GM21447 (cell line): ENCODE measurements at regions not wholly inside any gene's neighbourhood (a gene's known extent, or its start where the extent isn't known, plus 50 kb on each side); places are given as distances from the start of the nearest gene placed in this dataset.
A peak's percentile ranks its signal among the peaks of the same experiment; 100 is the strongest.
"Not testable (repeated sequence)": the region's sequence is repeated elsewhere in the genome, so short reads cannot be mapped to it uniquely, and the experiment has no call there.

Experiments
- ATAC-seq: cut with Tn5 transposase; IDR thresholded peaks from one replicate; pipeline ENCODE4 v1.9.1; 2021; ENCODE audit not compliant: unreplicated experiment

DNA sequence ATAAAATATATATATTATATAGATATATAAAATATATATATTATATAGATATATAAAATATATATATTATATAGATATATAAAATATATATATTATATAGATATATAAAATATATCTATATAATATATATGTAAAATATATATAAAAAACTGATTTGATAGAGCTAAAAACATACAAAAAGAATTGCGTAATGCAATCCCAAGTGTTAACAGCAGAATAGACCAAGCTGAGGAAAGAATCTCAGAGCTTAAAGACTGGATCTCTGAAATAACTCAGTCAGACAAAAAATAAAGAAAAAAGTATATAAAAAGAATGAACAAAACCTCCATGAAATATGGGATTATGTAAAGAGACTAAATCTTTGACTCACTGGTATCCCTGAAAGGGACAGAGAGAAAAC, 112.8 kb upstream of the GCFC2 start:
- not testable (repeated sequence) for ATAC-seq

DNA sequence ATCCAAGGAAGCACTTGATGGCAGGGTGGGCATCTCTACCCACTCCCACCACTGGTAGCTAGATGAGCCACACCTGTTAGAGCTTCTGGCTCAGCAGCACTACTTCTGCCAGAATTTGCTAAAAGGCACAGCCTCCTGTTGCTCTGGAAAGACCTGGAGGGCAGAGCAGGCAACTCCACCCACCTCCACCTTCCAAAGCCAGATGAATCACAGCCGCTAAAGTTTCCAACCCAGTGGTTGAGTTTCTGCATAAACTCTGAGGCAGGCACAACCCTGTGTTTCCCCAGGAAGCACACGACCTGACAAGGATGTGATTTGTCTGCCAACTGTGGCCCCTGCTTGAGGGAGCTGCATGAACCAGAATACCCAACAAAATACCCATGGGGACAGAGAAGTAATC, 111.6 kb upstream of the GCFC2 start:
- no peak for ATAC-seq

DNA sequence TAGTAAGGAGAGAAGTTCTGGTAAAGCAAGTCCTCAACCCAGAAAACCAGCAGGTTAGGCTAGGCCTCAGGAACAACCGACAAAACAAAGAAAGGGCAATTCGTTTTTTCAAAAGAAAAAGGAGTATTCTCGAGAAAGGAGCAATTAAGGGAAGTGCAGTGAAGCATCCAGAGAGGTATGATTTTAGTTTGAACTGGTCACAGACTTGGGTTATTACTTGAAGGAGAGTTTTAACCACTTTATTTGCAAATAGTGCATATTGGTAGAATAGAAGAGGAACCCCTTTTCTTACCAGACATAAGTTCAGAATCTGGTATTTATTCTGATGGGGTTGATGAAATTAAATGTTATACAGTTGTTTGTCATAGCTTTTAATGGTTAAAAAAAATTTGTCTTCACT, 110.0 kb upstream of the GCFC2 start:
- no peak for ATAC-seq

DNA sequence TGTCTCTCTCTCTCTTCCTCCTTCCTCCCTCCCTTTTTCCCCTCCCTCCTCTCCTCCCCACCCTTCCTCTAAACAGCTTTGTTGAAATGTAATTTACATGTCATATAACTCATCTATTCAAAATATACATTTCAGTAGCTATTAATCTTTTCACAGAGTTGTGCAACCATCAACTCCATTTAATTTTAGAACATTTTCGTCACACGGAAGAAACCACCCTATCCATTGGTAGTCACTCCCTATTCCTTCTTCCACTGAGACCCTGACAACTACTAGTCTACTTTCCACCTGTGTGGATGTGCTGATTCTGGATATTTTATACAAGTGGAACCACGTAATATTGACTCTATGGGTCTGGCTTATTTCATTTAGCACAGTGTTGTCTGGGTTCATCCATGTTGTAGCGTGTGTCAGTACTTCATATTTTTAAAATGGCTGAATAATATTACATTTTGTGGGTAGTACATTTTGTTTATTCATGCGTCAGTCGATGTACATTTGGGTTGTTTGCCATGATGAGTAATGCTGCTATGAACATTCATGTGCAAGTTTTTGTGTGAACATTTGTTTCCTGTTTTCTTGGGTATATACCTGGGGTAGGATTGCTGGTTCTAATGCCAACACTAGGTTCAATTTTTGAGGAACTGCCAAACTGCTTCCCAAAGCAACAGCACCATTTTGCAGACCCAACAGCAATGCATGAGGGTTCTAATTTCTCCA, 100.1 kb upstream of the GCFC2 start:
- ATAC-seq: no peak

DNA sequence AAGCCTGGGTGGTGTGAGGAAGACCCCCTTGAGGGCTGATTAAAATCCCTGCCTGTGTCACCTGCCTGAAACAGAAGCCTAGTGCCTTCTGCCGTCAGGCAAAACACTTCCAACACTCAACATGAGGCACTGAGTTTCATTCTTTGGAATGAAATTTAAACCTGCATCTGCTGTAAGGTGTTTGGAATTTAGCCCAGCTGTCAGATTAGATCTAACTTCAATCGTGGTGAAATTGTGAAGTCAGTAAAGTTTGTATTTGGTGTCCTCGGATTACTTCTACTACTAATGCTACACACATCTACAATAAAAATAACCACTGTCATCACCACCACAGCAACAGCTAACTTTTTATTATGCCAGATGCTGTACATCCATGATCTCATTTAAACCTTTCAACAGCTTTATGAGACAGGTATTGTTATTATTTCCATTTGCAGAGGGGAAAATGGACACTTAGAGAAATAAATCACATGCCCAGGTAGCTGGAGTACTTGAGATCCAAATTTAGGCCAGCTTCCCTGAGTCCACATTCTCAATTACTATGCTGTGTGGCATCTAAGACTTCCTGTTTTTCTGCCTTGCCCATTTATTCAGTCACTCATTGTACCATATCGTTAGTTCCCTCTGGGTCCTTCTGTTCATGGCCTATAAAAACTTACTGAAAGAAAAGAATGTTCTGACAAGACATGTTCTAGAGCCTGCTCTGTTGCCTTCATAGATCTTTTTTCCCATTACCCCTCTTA, 98.2 kb upstream of the GCFC2 start:
- ATAC-seq: no peak

DNA sequence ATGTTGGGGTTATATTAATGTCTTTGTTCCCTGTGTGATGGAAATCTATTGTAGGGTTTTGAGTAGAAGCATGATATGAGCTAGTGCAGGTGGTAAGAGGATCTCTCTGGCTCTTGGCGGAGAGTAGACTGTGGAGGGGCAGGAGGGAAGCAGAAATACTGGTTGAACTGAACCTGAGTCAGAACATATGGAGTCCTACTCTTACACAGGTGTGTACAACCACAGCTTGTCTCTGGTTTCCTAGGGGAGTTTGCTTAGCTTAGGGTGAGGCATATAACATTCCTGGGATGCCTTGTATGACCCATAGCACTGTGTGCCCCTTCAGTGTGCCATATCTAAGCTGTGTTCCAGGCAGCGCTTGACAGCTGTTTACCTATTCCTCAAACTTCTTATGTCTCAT, 97.3 kb upstream of the GCFC2 start:
- no peak for ATAC-seq

DNA sequence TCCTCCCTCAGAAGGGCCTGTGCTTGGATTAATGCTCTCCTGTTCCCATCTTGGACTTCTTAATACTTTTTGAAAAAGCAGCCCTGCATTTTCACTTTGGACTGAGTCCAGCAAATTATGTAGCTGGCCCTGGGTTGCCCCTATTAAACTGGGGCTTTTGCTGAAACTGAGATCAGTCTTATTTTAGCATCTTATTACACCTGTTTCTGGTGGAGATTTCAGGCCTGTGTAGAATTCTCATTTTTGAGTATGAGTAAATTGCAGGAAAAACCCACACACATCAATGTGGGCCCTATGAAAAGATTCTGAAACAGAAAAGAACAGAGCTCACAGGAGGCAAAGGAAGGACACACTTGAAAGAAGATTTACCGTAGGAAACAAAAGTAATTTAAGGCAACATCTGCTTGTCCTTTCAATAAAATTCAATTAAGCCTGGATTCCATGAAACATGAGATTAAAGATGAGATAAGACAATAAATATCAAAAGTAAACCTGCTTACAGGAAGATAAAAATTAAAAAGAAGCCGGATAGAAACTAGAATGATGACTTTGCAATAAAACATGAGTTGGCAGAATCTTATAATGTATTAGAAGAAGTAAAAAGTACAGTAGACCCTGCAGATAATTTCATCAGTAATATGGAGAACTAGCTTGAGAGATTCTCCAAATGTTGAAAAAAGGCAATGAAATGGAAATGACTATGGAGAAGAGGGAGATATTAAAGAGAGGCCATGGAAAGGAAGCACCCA, 90.7 kb upstream of the GCFC2 start:
- no peak for ATAC-seq

DNA sequence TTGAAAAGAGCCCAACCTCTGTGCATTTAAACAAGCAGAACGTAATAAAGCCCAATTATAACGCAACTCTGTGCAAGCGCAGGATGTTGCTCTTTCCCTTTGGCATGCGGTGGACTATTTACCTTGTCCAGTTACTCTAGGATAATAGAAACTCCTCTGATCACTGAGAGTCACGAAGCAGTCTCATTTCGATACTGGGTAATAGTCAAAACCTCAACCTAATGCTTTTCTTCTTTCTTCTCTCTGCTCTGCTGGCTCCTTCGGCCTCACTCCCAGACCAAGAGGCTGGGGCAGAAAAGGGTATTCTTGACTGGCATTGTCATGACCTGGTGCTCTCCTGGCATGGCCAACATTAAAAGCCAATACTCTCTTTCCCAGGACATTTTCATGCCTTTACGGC, 89.7 kb upstream of the GCFC2 start:
- peak; percentile 74 for ATAC-seq

DNA sequence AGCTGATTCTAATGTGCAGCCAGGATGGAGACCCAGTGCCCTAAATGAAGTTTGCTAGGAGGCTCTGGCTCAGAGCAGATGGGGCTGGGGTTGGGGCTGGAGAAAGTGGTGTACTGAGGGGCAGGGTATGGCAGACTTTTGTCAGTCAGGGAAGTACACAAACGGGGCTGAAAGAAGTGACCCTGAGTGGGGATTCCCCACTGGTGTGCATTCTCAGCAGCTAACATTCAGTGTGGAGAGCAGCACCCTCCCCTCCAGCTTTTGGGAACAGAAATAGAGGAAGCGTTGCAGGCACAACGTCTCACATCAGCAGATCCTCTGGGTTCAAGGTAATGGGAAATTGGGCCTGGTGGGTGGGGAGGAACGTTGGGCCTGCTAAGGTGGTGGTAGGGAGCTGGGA, 89.1 kb upstream of the GCFC2 start:
- peak; percentile 57 for ATAC-seq

DNA sequence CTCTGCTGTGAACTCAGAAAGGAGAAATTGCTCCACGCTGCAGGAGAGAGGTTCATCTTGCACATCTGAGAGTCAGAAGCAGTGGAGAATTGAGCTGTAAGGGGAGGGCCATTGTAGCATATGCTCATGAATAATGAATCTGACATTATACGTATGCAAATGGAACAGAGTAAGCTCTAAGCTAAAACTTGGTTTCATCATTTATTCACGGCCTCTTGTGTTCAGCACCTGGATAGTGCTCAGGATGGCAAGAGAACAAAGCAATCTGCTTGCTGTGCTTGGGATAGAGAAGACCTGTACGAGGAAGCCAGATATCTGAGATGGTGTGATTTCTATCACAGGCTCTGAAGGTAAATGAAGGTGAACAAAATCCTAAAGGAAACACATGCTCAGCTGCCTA, 87.9 kb upstream of the GCFC2 start:
- no peak for ATAC-seq

DNA sequence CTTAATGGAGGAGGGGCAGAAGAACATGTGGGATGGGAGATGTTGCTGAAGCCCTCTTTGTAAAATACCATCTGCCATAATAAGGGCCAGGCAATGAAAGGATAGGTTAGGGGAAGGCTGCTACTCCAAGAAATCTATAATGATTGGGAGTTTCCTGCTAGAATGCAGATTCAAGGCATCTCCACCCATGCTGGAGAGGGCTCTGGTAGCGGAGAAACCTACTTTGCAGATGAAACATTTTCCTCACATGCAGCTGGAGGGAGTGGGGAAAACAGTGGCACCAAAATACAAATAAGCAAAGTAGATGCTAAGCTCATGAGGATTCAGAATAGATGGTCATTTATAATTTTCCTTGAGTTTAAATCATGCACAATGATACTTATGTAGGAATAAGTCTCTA, 82.3 kb upstream of the GCFC2 start:
- no peak for ATAC-seq

DNA sequence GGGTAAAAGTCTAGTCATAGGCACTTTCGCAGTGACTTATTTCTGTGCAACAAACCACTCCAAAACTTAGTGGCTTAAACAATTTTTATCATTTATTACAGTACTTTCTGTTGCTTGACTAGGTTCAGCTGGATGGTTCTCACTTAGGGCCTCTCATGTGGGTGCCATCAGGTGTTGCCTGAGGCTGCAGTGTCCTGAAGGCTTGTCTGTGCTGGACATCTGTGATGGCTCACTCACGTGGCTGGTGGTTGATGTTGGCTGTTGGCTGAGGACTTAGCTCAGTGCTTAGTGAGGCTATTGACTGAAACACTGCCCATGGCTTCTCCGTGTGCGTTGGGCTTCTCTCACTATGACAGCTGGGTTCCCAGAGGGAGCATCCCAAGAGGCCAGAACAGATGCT, 81.4 kb upstream of the GCFC2 start:
- no peak for ATAC-seq

DNA sequence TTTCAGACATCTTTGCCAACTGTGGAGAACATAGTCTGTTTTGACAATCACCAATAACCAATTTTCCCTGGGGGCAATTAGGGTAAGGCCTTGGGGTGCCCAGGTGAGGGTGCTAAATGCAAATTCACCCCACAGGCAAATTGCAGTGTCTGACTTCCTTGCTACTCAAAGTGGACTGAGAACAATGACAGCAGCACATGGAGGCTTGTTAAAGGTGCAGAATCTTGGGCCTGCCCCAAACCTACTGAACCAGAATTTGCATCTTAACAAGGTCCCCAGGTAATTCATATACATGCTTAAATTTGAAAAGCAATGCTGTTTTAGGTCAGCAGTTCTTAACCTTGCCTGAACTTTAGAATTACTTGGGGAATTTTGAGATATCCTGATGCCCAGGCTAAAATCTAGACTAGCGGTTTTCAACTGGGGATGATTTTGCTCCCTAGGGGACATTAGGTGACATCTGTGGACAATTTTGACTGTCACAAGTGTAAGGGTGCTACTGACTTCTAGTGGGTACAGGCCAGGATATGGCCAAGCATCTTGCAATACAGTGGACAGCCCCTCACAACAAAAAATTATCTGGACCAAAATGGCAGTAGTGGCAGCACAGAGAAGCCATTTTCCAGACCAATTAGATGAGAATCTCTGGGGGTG, 80.2 kb upstream of the GCFC2 start:
- ATAC-seq: no peak

DNA sequence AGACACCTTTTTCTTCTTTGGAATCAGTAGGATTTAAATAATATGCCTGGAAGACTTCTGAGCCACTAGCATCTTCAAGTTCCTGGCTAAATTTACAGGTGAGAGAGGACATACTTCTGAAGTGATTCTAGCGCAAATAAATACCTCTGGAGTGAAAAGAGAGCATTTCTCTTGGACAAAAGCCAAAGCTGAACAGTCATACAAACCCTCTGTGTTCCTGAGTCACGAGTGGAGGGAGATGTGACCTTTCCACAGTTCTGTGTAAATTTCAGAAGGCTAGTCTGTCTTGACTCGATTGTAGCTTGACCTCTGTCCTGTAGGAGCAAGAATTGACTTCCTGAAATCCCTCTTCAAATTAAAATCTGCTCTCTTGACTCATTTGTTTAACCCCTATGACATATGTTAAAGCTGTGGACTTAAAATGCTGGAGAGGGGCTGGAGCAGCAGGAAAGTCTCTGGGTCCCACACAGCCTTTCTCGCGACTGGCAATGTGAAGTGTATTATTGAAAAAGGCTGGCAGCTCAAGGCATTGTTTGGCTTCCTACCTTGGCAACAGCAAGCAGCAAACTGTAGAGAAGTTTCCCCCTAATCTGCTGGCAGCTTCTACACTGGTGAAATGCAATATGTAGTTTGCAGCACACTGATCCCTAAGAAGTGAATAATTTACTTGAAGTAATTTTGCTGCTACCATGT, 79.6 kb upstream of the GCFC2 start:
- no peak for ATAC-seq

DNA sequence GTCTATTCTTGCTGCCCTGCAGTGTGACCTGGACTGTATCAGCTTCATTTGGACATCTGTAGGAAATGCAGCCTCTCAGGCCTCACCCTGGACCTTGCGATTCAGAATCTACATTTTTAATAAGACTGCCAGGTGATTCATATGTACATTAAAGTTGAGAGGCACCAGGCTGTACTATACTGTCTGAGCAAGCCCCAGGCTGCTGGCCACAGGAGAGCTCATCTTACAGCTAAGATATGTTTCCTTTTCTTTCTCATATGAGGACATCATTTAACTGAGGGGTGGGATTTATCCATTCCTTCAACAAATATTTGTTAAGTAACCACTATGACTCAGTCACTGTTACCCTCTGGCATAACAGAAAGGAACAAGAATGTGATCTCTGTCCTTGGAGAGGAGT, 78.2 kb upstream of the GCFC2 start:
- ATAC-seq: no peak

DNA sequence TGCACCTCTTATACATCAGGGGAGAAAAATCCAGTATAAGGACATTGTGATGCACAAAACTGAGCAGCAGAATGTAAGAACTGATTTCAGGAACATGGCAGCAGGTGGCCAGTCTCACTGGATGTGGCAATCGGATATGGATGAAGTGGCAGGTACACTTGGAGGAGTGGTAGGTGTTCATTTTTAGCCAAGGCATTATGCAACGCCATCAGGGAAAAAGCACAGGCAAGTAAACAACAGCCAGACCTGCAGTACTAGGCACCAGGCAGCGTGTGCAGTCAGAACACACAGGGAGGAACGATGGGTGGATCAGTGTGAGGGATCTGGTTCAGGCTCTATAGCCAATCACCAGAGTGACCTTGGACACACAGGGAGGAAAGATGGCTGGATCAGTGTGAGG, 77.4 kb upstream of the GCFC2 start:
- no peak for ATAC-seq

DNA sequence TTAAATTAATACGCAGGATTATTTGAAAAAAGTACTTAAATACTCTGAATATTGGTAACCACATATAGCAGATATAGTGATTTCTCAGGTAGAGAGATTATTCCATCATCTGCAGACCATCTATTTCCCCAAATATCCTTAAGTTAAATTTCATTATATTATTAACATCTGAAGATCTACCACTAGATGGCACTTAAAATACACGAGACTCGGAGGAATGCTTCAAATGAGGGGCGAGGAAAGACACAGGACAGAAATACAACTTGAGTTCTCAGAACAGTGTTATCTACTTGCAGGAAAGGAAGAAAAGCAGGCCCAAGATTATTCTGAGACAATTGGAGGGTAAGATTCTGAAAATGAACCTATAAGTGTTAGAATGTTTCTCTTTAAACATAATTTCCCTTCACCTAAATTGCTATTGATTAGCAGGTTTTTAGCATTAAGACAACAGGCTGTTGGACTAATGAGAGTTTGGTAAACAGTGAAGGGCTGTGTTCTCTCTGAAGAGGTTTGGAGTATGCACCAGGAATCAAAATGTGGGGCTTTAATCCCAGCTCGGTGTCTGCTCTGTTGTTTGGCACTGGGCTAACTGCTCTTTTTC, 76.9 kb upstream of the GCFC2 start:
- ATAC-seq: no peak

DNA sequence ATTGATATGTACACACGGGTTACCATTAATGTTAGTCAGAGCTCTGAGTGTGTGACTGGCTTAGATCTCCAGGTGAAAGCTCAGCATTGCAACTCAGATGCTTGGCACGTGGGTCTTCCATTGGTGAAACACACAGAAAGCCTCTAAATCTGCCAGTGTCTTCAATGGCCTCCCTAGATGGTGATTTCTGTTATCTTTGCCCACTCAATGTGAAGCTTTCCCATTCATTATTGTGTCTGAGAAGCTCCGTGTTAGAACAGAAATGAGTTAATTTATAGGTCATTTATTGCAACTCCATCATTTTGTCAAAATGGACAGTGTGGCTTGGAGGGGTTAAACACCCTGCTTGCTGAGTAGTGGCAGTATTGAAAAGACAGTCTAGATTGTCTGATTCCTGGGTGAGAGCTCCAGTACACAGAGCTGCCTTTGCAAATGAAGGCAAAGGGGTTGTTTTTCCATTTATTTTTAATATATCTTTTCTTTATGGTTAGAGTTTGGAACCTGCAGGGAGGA, 64.7 kb upstream of the GCFC2 start:
- no peak for ATAC-seq

DNA sequence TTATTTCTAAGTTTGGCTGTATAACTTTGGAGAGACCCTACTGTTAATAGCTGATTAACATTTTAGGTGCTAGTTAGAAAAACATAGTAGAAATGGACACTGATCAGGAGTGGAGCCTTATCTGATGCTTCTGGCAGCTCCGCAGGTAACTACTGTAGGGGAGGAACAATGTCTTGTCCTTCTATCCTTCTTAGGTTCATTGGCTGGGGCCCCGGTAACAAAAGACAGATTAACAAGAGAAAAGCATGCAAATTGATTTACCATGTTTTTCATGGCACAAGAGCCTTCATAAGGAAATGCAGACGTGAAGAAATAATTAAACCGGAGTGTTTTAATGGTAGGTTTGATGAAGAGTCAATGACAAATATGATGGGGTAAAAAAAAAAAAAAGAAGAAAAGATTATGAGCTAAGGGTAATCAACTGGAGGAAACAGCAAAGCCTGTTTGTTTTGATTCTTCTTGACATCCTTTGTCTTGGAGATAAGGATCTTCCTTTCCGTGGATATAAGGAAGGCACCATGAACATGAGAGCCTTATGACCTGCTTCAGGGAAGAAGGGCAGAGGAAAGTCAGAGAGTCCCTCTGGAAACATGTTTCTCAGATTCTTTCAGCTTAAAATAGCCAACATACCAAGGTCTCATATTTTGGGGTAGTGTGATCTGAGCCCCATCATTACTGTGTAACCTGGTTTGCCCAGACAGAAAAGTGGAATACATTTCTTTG, 62.4 kb upstream of the GCFC2 start:
- no peak for ATAC-seq

DNA sequence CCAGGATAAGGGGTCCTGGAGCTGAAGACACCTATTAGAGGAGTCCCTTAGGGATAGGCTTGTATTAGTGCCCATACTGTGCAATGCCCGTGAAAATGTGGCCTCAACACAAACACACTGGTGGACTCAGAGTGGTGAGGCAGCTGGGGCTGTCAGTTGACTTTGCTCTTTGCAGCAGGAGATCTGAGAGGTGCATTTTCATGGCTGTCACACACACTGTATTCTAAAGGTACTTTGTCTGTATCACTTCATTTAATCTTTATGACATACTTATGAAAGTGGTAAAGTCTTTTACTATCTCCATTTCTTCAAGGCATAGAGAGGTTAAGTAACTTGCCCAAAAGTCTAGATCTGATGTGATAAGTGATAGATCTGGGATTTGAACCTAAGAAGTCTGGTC, 55.1 kb upstream of the GCFC2 start:
- ATAC-seq: no peak
